Tongue (tissue), 1 donor: ENCODE measurements at regions not wholly inside any gene's neighbourhood (a gene's known extent, or its start where the extent isn't known, plus 50 kb on each side); places are given as distances from the start of the nearest gene placed in this dataset.

Experiments used
- DNase-seq: peaks from one replicate; pipeline ENCODE4 v3.0.0-alpha.2; 2015

DNA sequence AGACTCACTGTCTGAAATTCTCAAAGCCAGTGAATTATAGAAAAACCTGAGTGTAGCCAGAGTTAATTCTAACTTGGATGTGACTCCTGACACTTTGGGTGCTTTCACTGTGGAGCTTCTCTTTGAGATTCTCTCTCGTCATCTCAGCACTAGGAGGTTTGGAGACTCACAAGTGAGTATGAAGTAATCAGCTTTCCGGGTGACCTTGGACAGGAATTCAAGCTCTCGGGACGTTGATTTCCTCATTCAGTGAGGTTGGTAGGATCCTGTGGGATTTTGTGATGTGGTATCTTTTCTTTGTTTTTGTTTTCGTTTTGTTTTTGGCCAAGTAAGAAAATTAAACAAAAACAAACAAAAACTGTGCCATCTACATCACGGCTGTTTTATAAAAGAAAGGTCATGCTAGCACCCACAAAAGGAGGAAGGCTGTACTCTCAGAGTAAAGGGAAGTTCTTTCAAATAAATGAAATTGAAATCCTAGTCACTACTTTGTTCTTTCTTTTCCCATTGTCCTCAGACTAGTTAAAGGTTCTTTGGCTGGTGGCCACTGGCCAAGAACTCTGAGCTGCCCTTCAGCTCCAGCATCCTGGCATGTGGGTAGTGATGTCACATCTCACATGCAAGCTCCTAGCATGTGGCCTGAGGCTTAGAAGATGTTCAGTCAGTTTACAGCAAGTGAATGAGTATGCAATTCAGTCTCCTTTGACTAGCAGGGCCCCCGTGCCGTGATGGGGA, 263.3 kb upstream of the TPM1 start:
- no peak for DNase-seq

DNA sequence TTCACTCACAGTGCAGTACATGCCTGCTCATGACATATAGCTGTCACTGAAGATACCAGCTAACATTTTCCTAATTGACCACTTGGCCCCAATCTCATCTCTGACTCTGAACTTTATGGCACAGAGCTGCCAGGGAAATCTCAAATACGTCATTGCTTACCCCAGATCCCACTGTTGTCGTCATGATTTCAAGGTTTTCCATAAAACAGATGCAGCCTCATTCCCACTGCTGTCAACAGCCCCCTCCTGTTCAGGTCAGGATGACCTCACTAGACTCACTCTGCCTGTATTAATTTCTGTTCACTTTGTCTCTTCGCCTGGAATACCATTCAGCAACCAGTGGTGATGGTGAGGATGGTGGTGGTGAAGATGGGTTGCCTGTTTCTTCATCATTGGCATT, 262.6 kb upstream of the TPM1 start:
- DNase-seq = no peak

DNA sequence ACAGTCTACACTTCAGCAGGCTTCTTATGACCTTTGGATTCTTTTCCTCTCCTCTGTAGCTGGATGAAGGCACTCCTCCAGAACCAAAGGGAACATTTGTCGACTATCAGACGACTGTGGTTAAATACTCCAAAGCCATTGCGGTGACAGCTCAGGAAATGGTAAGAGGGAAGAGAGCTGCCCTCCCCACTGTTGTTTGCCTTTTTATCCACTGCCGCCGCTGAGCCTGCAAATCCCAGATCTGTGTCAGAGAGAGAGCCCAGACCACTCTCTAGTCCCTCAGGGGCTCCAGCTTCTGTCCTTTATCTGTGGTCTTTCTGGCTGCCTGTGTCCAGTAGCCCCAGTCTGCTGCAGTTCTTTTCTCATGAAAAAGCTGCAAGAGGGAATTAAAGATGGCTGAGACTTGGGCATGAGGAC, 261.5 kb upstream of the TPM1 start:
- DNase-seq = no peak

DNA sequence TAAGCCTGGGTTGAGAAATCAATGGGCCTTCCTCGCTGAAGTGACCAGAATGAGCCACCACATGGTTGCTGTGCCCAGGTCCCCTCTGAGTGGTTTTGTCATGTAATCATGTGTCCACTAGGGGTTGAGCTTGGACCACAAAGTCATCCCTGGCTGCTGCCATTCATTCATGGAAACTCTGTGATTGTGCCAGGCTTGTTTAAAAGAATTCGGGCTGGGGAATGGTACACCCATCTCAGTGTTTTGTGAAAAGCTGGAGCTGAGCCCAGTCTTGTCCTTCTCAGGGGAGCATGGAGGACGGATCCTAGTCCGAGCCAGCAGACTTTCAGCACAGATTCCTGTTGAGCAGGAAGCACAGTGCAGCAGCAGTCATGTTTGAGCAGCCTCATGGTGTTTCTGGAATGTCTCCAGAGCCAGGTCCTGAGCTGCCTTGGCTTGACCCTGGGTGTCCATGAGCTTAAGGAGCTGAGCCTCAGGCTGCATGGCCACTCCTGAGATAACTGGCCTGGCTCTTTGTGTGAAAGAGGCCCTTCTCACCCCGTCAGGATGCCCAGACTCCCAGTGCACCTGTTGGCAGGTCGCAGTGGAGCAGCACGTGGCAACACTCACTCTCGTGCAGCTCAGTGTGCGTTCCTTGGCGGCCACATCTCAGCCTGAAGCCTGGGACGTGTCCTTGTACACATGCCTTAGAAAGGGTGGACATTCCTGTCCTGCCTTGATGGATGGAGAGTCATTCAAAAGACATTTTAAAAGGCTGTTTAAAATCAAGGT, 260.3 kb upstream of the TPM1 start:
- DNase-seq = peak; percentile 88

DNA sequence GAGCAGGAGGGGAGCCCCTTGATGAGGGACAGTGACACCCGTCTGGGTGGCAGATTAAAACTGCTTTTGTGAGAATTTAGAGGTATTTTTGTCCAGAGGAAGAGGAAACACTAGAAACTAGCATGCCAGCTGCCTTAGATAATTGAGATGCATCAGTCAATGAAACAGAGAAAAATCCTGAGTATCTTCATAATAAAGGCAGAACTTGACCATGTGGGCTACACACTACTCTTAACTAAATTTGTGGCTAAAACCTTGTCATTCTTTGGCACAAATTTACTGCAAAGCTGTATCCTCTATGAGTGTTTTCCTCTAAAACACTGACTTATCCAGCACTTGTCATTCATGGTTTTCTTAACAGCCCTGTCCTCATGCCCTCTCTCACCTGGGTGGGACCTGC, 259.7 kb upstream of the TPM1 start:
- DNase-seq = no peak

DNA sequence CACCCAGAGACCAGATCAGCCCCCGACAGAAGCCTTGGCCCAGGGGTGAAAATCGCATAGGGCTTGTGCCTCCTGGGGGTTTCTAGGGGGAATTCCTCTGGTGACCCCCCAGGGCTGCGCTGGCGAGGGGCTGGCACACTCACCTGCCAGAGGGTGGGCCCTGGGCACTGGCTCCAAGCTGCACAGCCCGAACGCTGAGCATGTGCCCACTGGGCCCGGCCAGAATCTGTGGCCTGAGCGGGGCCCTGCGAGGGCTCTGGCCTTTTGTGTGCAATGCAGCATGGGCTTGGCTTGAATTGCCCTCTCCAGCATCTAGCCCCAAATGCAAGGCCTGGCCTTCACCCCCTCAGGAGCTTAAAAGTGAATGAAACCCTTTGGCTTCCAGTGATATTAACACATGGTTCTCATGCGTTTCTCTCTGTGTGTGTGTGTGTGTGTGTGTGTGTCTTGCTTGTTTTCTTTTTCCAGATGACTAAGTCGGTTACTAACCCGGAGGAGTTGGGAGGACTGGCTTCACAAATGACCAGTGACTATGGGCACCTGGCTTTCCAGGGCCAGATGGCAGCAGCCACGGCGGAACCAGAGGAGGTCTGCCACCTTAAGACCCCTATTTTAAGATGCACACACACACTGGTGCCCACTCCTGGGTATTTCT, 259.1 kb upstream of the TPM1 start:
- no peak for DNase-seq

DNA sequence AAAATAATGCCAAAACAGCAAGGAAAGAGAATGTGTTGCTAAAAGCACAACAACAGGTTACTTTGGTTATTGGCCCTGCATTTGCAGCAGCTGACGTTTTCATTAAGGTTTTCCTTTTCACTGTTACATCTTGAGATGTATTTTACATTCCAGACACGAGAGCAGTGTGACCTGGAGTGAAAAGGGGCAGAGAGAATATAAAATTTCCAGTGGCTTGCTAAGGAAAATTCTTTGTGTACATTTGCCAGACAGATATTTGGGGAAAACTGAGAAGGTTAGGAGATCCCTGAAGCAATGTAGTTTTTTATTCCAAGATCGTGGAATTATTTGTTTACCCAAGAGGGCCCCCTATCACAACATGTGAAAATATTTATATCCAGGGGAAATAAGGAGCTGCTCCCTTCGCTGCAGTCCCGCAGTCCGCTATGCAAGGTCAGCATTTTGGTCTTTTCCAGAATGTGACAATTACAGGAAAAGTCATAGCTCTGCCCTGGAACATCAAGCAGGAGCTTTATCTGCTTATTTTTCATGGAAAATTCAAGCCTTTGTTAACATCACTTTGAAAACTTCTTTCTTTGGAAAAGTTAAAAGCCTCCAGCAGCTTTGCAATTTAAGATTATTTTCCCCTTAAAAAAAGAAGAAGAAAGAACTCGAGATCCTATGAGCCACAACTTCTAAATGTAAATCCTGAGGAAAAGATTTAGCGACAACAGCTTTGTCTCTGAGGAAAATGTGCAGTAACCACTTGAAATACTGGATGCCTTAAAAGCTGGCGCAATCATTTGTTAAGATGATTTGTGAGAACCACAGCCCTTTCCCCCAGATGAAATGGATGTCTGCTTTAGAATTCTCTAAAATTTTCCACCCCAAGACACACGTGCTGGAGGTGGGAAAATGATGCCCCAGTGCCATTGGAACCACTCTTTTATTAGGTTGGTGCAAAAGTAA, 256.4 kb upstream of the TPM1 start:
- peak; percentile 31 for DNase-seq

DNA sequence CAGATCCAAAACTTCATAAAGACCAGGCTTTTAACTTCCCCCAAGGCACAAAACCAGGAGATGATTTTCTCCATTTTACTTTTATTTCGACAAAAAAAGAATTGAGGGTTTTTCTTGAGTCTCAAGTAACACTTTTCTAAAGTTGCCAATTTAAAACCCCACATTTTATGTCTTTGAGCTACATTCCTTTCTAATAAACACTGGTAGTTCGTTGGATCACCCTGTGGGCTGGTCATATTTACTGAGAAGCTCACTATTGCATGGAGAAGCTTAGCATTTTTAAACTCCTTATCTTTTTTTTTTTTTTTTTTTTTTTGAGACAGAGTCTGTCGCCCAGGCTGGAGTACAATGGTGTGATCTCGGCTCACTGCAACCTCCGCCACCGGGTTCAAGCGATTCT, 255.1 kb upstream of the TPM1 start:
- no peak for DNase-seq

DNA sequence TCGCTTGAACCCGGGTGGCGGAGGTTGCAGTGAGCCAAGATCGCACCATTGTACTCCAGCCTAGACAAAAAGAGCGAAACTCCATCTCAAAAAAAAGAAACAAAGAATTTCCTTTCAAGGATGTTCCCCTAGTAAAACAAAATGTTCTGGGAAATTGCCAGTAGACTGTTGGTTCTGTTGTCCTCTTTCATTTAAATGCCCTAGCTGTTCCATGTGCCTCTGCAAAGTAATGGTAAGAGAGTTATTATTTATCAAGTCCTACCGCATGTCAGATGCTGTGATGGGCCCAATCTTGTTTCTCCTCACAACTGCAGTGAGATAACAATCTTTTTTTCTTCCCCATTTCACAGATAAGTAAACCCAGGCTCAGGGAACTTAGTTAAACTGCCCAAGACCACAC, 254.3 kb upstream of the TPM1 start:
- DNase-seq = no peak

DNA sequence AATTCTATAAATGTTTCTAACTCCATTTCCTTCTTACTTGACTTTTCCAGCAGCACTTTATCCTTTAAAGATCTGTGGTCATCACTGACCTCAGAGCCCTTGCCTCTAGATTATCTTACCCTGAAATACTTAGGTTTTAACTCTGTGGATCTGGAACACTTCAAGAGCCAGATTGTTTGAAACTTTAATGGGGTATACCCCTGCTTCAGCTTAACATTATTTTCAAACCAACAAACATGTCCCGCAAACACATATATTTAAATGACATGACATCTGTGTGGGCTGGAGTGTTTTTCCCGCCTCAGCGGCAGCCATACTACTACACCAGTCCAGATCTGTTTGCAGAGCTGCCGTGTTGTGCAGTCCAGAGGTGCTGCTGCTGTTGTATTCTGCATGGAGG, 252.0 kb upstream of the TPM1 start:
- DNase-seq = no peak

DNA sequence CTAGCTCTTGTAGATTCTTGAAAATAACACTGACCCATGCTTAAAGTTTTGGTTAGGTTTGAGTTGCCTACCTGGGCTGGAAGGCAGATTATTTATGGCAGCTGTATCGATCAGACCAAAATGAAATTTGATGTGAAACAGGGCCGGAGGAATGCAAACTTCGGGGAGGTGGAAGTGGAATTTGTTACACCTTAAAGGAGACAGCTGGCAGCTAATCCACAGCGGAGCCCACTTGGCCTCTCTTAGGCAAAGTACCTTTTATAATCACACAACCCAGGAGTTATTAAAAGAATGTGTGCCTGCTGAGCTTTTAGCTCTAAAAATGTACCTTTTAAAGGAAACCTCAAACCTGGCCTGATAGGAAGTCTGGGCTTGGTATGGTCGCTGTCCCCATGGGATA, 250.9 kb upstream of the TPM1 start:
- no peak for DNase-seq

DNA sequence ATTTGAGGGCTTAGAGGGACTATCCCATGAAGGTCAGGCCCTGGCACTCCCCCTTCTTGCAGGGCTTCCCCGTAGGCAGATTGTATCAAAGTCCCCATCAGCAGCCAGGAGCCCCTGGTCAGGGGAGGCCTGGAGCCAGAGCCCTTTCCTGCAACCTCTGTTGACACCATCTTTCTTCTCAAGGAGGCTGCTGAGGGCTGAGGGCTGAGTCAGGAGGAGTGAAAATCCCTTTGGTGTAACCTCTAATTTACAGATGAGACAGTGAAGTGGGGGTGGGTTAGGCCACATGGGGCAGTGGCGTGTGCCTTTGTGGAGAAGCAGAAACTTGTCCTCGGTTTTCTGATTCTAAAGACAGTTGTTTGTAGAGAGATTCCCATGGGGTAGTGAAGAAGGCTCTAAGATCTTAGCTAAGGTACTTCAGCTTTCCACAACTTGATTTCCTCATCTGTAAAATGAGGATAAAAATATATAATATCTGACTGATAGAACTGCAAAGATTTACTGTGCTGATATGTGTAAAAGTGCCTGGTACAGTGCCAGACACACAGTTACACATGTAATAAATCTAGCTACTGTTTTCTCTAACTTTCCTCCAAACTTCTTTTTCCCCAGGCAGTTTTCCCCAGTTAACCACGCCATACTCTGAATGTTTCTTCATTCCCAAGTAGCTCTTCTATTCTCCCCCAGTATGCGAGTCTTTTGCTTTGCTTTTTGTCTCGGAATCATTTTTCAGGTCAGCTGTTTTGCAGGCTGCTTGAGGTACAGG, 249.4 kb upstream of the TPM1 start:
- DNase-seq = no peak

DNA sequence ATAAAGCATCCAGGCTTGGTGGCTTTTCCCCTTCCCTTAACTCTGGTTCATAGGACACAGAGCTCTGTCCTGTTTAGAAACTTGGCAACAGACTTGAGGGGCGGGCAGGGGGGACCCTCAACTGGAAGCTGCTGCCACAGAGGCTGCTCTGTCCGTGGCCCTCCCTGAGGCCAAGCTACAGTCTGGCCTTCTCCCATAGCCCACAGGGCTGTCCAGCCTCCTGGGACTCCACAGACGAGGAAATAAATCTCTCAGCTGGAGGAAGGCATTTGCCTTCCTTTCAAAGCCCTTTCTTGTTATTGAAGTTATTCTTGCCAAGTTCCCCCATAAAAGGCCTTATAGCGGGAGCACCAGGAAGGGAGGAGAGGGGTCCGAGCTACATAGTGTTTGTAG, 248.8 kb upstream of the TPM1 start:
- DNase-seq = no peak

DNA sequence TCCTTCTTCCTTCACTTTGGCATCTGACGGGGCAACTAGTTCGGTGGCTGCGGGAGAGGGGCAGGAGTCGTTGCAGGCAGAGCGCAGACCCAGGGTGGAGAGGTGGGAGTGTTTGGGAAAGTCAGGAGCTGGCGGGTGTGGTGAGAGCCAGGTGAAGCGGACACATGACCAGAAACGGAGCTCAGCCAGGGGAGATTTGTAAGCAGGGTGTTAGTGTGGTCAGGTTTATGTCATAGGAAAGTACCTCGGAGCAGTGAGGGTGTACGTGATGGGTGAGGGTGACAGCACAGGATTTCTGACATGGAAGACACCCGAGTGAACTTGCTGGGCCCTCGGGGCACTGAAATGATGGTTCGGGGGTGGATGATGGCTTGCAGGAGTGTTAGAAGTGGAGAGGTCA, 247.4 kb upstream of the TPM1 start:
- no peak for DNase-seq

DNA sequence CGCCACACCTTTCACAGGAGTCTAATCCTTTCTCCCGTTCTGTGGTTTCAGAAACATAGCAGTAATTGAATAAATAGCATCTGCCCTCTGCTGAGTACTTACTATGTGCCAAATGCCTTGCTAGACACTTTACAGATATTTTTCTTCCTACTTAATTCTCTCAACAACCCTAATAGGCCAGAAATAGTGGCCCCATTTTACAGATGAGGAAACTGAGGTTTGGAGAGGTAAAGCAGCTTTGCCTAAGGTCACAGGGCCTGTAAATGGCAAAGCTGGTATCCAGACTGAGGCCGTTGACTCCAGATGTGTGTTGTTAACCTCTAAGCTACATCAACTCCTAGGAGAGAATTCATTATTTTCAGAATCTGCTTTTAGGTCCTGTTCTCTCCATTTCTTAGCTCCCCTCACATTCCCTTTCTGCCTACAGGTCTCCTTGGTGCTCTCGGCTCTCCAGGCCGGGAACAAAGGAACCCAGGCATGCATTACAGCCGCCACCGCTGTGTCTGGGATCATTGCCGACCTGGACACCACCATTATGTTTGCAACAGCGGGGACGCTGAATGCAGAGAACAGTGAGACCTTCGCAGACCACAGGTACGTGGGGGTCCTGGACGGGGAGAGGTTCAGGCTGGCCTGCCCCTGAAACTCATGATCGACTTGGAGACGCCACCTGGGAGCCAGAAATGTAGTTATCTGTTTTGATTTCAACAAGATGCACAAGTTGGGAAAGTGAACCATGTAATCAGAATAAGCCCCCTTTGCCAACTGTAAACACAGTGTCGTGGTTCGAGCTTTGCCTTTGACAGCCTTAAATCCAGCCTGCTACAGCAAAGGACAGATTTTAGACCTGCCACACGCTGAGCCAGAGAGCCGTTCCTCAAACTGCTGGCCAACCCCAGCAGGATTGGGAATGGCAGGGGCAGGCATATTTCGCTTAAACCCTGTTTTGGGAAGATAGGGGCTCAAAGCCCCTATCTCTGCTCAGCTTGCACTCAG, 246.5 kb upstream of the TPM1 start:
- DNase-seq = no peak

DNA sequence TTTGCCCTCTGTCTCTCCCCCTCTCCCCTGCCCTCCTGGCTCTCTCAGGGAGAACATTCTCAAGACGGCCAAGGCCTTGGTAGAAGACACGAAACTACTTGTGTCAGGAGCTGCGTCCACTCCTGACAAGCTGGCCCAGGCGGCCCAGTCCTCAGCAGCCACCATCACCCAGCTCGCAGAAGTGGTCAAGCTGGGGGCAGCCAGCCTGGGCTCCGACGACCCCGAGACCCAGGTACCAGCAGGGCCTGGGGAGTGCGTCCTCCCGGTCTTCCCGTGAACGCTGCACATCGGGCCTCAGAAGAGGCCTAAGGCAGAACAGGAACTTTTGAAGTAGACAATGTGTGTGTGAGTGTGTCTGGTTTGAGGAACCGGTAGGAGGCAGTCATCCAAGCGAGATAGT, 245.4 kb upstream of the TPM1 start:
- DNase-seq = no peak

DNA sequence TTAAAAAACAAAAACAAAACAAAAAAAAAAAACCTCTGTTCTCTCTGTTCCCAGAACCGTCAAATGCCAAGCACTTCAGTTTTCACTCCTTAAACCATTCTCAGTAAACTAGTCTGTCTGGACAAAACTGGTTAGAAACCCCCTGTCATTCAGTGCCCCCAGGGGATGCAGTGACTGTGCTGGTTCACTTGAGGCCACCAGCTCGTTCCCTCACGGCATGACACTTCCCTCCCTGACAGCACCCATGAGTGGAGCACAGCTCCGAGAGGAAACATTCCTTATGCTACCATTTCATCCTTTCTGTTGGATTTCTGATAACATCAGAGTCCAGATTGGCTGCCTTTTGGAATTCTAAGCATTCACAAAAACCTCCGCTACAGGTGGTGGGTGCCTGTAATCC, 244.0 kb upstream of the TPM1 start:
- DNase-seq = no peak

DNA sequence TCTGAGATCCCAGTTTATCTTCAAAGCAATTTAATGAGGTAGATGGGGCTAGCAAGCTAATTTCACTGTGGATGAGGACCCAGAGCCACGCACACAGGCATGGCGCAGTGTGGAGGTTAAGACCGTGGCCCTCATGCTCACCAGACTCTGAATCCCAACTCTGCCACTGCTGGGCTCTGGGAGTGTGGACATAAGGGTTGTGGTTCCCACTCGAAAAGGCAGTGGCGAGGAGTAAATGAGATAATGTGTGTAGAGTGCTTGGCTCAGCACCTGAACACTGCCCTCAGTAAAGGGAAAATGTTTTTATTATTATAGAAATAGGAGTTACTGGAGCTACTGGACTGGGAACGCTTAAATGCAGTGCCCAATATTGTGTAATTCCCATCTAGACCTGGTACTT, 243.5 kb upstream of the TPM1 start:
- no peak for DNase-seq

DNA sequence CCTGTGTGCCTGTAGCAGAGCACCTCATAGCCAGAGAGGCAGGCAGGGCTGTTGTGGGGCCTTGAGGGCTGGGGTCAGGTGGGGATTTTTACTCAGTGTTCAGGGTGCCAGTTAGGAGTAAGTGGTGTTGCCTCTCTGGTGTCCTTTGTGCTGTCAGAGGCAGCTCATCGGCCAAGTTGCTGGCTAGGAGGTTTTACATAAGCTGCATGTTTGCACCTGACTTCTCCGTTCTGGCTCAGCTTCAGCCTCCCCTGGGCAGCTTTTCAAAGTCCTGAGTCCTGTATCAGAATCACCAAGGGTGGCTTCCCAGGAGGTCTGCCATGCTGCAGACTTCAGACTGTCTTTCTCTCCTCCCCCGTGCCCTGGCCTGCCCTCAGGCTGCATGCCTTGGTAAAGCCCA, 242.6 kb upstream of the TPM1 start:
- DNase-seq = no peak

DNA sequence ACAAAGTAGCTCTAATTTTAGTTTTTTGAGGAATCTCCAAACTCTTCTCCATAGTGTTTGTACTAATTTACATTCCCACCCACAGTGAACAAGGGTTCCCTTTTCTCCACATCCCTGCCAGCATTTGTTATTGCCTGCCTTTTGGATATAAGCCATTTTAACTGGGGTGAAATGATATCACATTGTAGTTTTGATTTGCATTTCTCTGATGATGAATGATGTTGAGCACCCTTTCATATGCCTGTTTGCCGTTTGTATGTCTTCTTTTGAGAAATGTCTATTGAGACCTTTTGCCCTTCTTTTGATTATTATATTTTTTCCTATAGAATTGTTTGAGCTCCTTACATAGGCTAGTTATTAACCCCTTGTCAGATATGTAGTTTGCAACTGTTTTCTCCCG, 239.9 kb upstream of the TPM1 start:
- no peak for DNase-seq
